GM12875 (cell line): ENCODE measurements at regions not wholly inside any gene's neighbourhood (a gene's known extent, or its start where the extent isn't known, plus 50 kb on each side); places are given as distances from the start of the nearest gene placed in this dataset.

Experiments used
- H3K4me3 ChIP-seq: one replicate; pipeline ENCODE4 v1.5.1; 2011; ENCODE audit warnings: low read depth, low read length, control low read depth
- CTCF ChIP-seq: IDR thresholded peaks from 2 replicates; pipeline ENCODE4 v1.5.1; 2011; ENCODE audit warnings: low read depth, mild to moderate bottlenecking, control low read depth, inconsistent platforms, low read length, moderate library complexity, borderline replicate concordance; ENCODE audit not compliant: insufficient read depth

DNA sequence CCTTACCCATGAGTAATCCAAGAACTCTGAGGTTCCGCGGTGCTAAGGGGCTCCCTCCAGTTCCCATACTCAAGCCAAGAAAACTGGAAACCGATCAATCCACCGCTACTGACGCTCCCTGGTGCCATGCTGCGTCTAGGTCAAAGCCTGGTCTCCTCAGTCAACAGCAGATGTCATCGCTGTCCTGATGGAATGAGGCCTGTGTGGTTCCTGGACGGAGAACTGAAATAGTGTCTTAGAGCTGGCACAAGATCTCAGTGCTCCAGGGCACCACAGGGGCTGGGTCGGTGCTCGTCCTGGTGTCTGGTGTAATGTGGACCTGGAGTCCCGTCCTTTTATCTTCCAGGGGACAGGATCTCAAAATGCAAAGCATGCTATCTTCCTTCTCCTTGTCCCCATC lies 373.9 kb upstream of the CFAP20DC start:
- TF ChIP-seq CTCF: no peak
- H3K4me3 ChIP-seq: no peak overlapping the region

GRCh38 chr3:59422312-59422711 lies 372.5 kb upstream of the CFAP20DC start:
- no peak for TF ChIP-seq CTCF
- H3K4me3 ChIP-seq: no peak overlapping the region

DNA sequence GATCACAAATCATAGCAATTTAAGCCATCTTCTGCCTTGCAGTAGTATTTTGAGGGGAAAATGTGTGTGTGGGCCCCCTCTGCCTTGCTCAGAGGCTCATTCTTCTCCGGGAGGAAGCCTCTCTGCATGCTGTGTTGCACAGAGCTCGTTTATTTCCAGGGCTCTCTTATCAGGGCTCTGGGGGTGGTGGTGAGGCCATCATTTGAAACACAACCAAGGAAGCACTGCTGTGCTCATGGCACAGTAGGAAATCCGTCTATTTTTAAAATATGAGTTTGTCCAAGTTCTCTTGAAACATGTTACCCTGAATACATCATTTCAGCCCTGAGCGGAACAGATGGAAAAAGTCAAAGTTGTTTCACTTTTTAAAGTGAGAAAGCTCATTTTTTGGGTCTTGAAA lies 369.0 kb upstream of the CFAP20DC start:
- H3K4me3 ChIP-seq: no peak overlapping the region
- TF ChIP-seq CTCF: no peak

DNA sequence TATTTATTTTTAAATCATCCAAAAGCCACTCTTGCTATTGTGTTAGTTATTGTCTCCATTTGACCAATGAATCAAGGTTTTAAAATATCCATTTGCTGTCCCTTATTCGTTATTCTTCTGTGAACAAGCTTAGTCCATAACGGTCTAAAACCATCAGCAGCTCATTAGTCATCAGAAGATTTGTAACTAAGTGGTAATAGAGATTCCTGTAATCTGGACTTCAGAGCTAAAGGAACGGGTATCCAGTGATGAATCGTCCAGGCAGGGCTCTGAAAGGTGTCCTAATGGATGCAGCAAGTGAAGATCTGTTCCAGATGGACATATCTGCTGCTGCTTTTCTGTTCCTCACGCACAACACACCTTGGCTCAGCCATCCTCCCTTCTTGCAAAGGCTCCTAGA lies 362.7 kb upstream of the CFAP20DC start:
- no peak overlapping the region for H3K4me3 ChIP-seq

GRCh38 chr3:59411694-59412093 lies 361.9 kb upstream of the CFAP20DC start:
- no peak for TF ChIP-seq CTCF
- H3K4me3 ChIP-seq: no peak overlapping the region

More for the DNA sequence above, 362.7 kb upstream of the CFAP20DC start:
- no peak for TF ChIP-seq CTCF

- no peak for TF ChIP-seq CTCF
- no peak overlapping the region for H3K4me3 ChIP-seq
Observed at GRCh38 chr3:59411186-59411585, 361.4 kb upstream of the CFAP20DC start.

- TF ChIP-seq CTCF: no peak
Observed at GRCh38 chr3:59408047-59408624, 358.3 kb upstream of the CFAP20DC start.

More at GRCh38 chr3:59408047-59408624, 358.3 kb upstream of the CFAP20DC start:
- H3K4me3 ChIP-seq: no peak overlapping the region
